Ectodermal cell (in vitro differentiated cells): ENCODE measurements at regions not wholly inside any gene's neighbourhood (a gene's known extent, or its start where the extent isn't known, plus 50 kb on each side); places are given as distances from the start of the nearest gene placed in this dataset.

ENCODE experiments used
- H3K27ac ChIP-seq: 2 replicates; pipeline ENCODE4 v1.7.0; 2013; ENCODE audit warnings: mild to moderate bottlenecking, low read depth, low read length; ENCODE audit not compliant: insufficient read depth, poor library complexity, severe bottlenecking
- H3K27me3 ChIP-seq: 2 replicates; pipeline ENCODE4 v1.7.0; 2013; ENCODE audit warnings: mild to moderate bottlenecking, low read length; ENCODE audit not compliant: insufficient read depth, control insufficient read depth, poor library complexity, severe bottlenecking
- H3K36me3 ChIP-seq: one replicate; pipeline ENCODE4 v1.7.0; 2013; ENCODE audit warnings: low read length; ENCODE audit not compliant: control insufficient read depth, insufficient read depth
- H3K4me1 ChIP-seq: one replicate; pipeline ENCODE4 v1.7.0; 2013; ENCODE audit warnings: low read length; ENCODE audit not compliant: control insufficient read depth, insufficient read depth
- H3K4me3 ChIP-seq: 2 replicates; pipeline ENCODE4 v1.7.0; 2013; ENCODE audit warnings: low read depth, low read length, control low read depth; ENCODE audit not compliant: insufficient read depth
- H3K9me3 ChIP-seq: 2 replicates; pipeline ENCODE4 v1.7.0; 2013; ENCODE audit warnings: mild to moderate bottlenecking, low read length, moderate library complexity; ENCODE audit not compliant: control insufficient read depth
- WGBS, 2 experiments: methylation state at CpG; one replicate each; pipeline ENCODE4 v1.1.7; 2013; ENCODE audit warnings: missing lambda C conversion rate in 2 of 2; 5-methylcytosine and 5-hydroxymethylcytosine counted together

DNA sequence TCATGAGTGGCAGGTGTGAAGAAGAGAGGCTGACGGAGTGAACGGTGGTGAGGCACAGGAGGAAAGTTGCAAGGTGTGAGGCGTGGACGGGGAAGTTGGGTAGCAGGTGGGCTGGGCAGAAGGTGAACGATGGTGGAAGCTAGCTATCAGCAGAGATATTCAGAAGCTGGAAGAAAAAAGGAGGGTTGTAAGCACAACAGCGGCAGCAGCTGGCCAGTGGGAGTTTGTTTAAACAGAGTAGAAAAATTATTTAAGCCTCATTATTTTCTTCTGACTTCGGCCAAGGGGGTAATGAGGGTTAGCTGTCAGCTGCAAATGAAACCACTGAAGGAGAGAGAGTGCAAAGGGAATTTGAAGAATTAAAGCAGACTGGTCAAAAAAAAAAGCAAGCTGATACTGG is 62.1 kb upstream of the PRKAR2B start:
- Histone ChIP-seq H3K27ac (no peak overlapping the region), H3K36me3 (no peaks in the 10 kb centered on the region), H3K4me1 (peaks cover 8% of the 10 kb centered on the region), H3K9me3 (no peaks in the 10 kb centered on the region), H3K4me3 (no peak overlapping the region), H3K27me3 (no peaks in the 10 kb centered on the region)
- WGBS, 2 experiments, result 92% methylated on average over 7 of the region's 7 CpGs

DNA sequence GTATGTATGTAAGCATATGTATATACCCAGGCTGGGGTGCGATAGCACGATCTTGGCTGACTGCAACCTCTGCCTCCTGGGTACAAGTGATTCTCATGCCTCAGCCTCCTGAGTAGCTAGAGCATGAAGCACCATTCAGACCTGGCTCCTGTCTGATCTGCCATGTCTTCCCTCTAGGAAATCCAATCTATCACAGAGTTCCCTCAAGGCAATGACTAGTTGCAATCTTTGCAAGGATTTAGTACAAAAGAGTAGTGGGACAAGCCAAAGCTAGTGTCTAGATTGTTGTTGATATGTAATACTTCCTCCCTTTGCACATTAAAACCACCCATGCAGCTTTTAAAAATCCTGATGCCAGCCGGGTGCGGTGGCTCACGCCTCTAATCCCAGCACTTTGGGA is 60.5 kb upstream of the PRKAR2B start:
- Histone ChIP-seq H3K27me3 (no peaks in the 10 kb centered on the region), H3K27ac (no peak overlapping the region), H3K9me3 (no peaks in the 10 kb centered on the region), H3K4me1 (peaks cover 7% of the 10 kb centered on the region), H3K36me3 (no peaks in the 10 kb centered on the region), H3K4me3 (no peak overlapping the region)
- 92 to 94% methylated on average over 5 of the region's 5 CpGs for WGBS, 2 experiments

DNA sequence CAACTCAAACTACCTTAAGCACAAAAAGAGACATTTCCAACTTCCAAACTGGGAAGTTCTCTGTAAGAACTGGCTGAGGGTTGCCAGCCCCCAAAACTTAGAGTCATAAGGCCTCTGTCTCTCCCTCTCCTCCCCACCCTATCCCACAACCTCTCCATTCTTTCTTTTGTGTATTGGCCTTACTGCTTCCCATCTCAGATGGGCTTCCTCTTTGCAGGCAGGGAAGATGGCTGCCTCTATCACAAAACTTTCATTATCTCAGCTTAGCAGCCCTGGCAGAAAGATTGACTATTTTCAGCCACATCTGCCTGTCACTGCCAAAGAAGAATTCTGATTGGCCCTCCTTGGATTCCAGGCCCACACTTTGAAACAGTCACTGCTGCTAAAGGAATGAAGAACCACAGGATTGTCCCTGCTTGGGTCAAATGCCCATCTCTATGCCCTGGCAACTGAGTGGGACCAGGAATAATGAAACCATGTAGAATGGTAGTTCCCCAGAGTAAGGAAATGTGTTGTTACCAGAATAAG is 58.0 kb upstream of the PRKAR2B start:
- H3K36me3 ChIP-seq, result no peaks in the 10 kb centered on the region
- H3K27me3 ChIP-seq, result no peaks in the 10 kb centered on the region
- no peak overlapping the region for H3K27ac ChIP-seq
- no peak overlapping the region for H3K4me3 ChIP-seq
- H3K9me3 ChIP-seq, result no peaks in the 10 kb centered on the region
- no peaks in the 10 kb centered on the region for H3K4me1 ChIP-seq

DNA sequence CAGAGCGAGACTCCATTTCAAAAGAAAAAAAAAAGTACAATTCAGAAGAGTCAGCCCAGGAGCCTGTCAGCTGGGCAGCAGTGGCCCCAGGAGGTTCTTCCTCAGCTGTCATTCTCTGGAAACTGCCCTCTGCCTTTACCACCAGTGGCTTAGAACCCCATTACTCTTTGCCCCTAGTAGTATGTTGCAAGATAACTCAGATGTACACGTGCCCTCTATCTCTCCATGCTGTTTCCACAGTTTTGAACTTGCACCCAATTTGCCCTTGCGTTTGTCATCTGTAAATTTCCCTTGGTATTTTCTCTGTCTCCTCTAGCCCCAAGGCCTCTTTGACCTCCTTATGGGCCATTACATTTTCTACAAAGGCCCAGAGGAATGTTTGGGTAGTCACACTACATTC is 56.7 kb upstream of the PRKAR2B start:
- H3K36me3 ChIP-seq, result no peaks in the 10 kb centered on the region
- no peaks in the 10 kb centered on the region for H3K27me3 ChIP-seq
- H3K4me1 ChIP-seq, result no peaks in the 10 kb centered on the region
- H3K9me3 ChIP-seq, result no peaks in the 10 kb centered on the region
- 90 to 94% methylated on average over 3 of the region's 3 CpGs for WGBS, 2 experiments
- no peak overlapping the region for H3K27ac ChIP-seq
- H3K4me3 ChIP-seq, result no peak overlapping the region

DNA sequence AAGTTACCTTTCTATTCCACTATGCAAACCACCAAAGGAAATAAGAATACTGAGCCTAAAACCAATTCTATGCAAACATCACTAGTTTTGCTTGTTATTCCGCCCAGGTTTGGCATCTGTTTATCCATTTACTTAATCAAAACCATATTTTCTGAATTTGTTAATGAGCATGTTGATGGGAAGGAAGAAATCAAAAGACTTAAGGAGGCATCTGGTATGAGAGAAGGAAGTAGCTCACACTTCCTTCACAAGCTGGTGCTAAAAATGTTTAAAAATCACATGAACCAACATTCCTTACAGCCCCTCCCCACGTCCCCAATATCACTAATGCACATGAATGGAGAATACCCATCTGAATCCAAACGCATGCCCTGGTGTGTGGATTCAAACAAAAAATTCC is 52.0 kb upstream of the PRKAR2B start:
- no peaks in the 10 kb centered on the region for H3K36me3 ChIP-seq
- H3K27me3 ChIP-seq, result no peaks in the 10 kb centered on the region
- H3K27ac ChIP-seq, result no peak overlapping the region
- no peaks in the 10 kb centered on the region for H3K9me3 ChIP-seq
- 76% methylated on average over 3 of the region's 3 CpGs for WGBS, 2 experiments
- no peaks in the 10 kb centered on the region for H3K4me1 ChIP-seq
- H3K4me3 ChIP-seq, result no peak overlapping the region
